Sigmoid colon (tissue), 4 donors: ENCODE measurements at regions not wholly inside any gene's neighbourhood (a gene's known extent, or its start where the extent isn't known, plus 50 kb on each side); places are given as distances from the start of the nearest gene placed in this dataset.

Source experiments
- CTCF ChIP-seq, 4 experiments: fragments of 450-650 bp in 3 of 4; fragments of 200-600 bp in 1 of 4; IDR thresholded peaks; one replicate each; pipeline ENCODE4 v1.5.1; 2016 to 2019; ENCODE audit warnings: antibody characterized with exemption in 4 of 4, mild to moderate bottlenecking in 3 of 4, moderate library complexity in 2 of 4
- POLR2A ChIP-seq, 2 donors: fragments of 450-650 bp; IDR thresholded peaks; one replicate each; pipeline ENCODE4 v1.6.1; 2016; ENCODE audit warnings: antibody characterized with exemption in 2 of 2, mild to moderate bottlenecking in 2 of 2, moderate library complexity in 2 of 2
- POLR2AphosphoS5 ChIP-seq, 4 donors: sonication (generic); formaldehyde crosslinking; IDR thresholded peaks; one replicate each; pipeline ENCODE4 v1.6.1; 2017; ENCODE audit warnings: antibody characterized with exemption in 4 of 4

- TF ChIP-seq CTCF (IDR thresholded peaks at IDR 0.05) = no peak
- no peak for TF ChIP-seq POLR2AphosphoS5 (IDR thresholded peaks at IDR 0.05)
- no peak for TF ChIP-seq POLR2A (IDR thresholded peaks at IDR 0.05)
Observed at GRCh38 chr13:95352486-95352885, 51.2 kb upstream of the ABCC4 start.
